Adrenal gland (tissue), 9 donors: ENCODE measurements at regions not wholly inside any gene's neighbourhood (a gene's known extent, or its start where the extent isn't known, plus 50 kb on each side); places are given as distances from the start of the nearest gene placed in this dataset.

Source experiments
- DNase-seq, 7 donors: peaks; one replicate each; pipeline ENCODE4 v3.0.0-alpha.2; 2019 to 2020
- H3K27ac ChIP-seq, 5 donors: fragments of 200-600 bp; sonication (generic) in 4 of 5; 1 replicate in 3 of 5; 2 replicates in 2 of 5; pipeline versions ENCODE4 v1.5.1 to v1.8.0; 2016 to 2020; ENCODE audit warnings: mild to moderate bottlenecking in 1 of 5
- H3K27me3 ChIP-seq: fragments of 200-600 bp; 2 replicates; pipeline ENCODE4 v1.8.0; 2021
- H3K36me3 ChIP-seq, 2 donors: fragments of 200-600 bp; replicated peaks in 1 of 2; 1 replicate in 1 of 2; 2 replicates in 1 of 2; pipeline versions ENCODE4 v1.5.1 to v1.8.0; 2018 to 2022
- H3K4me1 ChIP-seq, 2 donors: fragments of 200-600 bp; replicated peaks in 1 of 2; 1 replicate in 1 of 2; 2 replicates in 1 of 2; pipeline versions ENCODE4 v1.5.1 to v1.8.0; 2018 to 2021
- H3K4me3 ChIP-seq, 4 donors: fragments of 200-600 bp; sonication (generic) in 3 of 4; one replicate each; pipeline ENCODE4 v1.5.1; 2016 to 2018
- H3K9me3 ChIP-seq, 3 donors: fragments of 200-600 bp; sonication (generic) in 1 of 3; replicated peaks in 1 of 3; 1 replicate in 2 of 3; 2 replicates in 1 of 3; pipeline versions ENCODE4 v1.5.1 to v1.8.0; 2016 to 2021
- CTCF ChIP-seq, 6 experiments: fragments of 450-650 bp in 4 of 6; fragments of 200-600 bp in 2 of 6; sonication (generic) in 1 of 6; IDR thresholded peaks; 1 replicate in 5 of 6; 2 replicates in 1 of 6; pipeline versions ENCODE4 v1.5.1 to v1.8.0; 2016 to 2021; ENCODE audit warnings: antibody characterized with exemption in 6 of 6, mild to moderate bottlenecking in 2 of 6, moderate library complexity in 1 of 6
- POLR2A ChIP-seq, 2 donors: fragments of 450-650 bp; IDR thresholded peaks; one replicate each; pipeline ENCODE4 v1.6.1; 2017; ENCODE audit warnings: antibody characterized with exemption in 2 of 2, mild to moderate bottlenecking in 2 of 2, moderate library complexity in 1 of 2
- WGBS, 4 donors: extraction: QIAGEN DNeasy Blood & Tissue Kit in 2 of 4; methylation state at CpG; one replicate each; pipeline versions ENCODE4 v1.1.5 to v1.1.7; 2013 to 2017; 5-methylcytosine and 5-hydroxymethylcytosine counted together
- intact Hi-C, 2 donors: fragments of 100-400 bp; cut with DNase I; formaldehyde crosslinking; loops; one replicate each; pipeline versions ENCODE4 v1.14.1 to v1.15.0; 2022 to 2023
- donor health status: healthy with polysubstance abuse.
- donor health status: Bipolar disorder and iron deficiency.
- donor health status: DM: yes; HTN: yes; CAD: no.
- donor health status: DM: no; HTN: no; CAD: no.
- donor health status: DM: no; HTN: no; CAD: no.

GRCh38 chr6:12555267-12555666 lies 161.3 kb upstream of the PHACTR1 start:
- intact Hi-C loops: no loop called here

DNA sequence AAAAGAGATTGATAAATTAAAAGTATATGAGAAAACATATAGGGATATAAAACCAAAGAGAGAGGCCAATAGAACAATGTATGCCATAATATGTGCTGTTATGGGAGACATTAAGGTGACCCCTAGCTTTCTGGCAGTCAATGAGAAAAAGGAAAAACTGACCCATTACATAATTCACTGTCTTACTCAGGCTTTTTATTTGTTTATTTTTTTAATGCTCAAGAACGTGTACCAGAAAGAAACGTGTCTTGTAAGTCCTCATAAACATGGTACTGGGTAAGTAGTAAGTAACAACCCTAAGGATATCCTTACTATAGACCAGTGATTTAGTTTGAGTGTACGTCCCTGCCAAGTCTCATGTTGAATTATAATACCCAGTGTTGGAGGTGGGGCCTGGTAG lies 160.8 kb upstream of the PHACTR1 start:
- no peak for TF ChIP-seq CTCF (IDR thresholded peaks at IDR 0.05)
- intact Hi-C loops: no loop called here
- Histone ChIP-seq H3K4me3 (no peak overlapping the region), H3K4me1 (no peaks in the 10 kb centered on the region), H3K9me3 (no peaks in the 10 kb centered on the region), H3K27ac (no peak overlapping the region), H3K27me3 (no peaks in the 10 kb centered on the region), H3K36me3 (no peaks in the 10 kb centered on the region)
- WGBS, 4 donors: 75 to 86% (median 78%) methylated on average over 3 of the region's 3 CpGs
- no peak for DNase-seq

More at GRCh38 chr6:12555267-12555666, 161.3 kb upstream of the PHACTR1 start:
- Histone ChIP-seq H3K4me1 (no peaks in the 10 kb centered on the region), H3K27ac (no peak overlapping the region), H3K36me3 (no peaks in the 10 kb centered on the region), H3K4me3 (no peak overlapping the region), H3K27me3 (no peaks in the 10 kb centered on the region), H3K9me3 (no peaks in the 10 kb centered on the region)
- no peak for DNase-seq
- 62 to 77% (median 70%) methylated on average over 2 of the region's 2 CpGs for WGBS, 4 donors
- TF ChIP-seq CTCF (IDR thresholded peaks at IDR 0.05): no peak
- no peak for TF ChIP-seq POLR2A (IDR thresholded peaks at IDR 0.05)

GRCh38 chr6:12557765-12558164 lies 158.8 kb upstream of the PHACTR1 start:
- DNase-seq: no peak
- Histone ChIP-seq H3K27me3 (no peaks in the 10 kb centered on the region), H3K4me3 (no peak overlapping the region), H3K36me3 (no peaks in the 10 kb centered on the region), H3K9me3 (no peaks in the 10 kb centered on the region), H3K27ac (no peak overlapping the region), H3K4me1 (no peaks in the 10 kb centered on the region)
- intact Hi-C loops: no loop called here
- TF ChIP-seq POLR2A (IDR thresholded peaks at IDR 0.05): no peak
- TF ChIP-seq CTCF (IDR thresholded peaks at IDR 0.05): no peak
- 68 to 80% (median 69%) methylated on average over 2 of the region's 2 CpGs for WGBS, 4 donors

DNA sequence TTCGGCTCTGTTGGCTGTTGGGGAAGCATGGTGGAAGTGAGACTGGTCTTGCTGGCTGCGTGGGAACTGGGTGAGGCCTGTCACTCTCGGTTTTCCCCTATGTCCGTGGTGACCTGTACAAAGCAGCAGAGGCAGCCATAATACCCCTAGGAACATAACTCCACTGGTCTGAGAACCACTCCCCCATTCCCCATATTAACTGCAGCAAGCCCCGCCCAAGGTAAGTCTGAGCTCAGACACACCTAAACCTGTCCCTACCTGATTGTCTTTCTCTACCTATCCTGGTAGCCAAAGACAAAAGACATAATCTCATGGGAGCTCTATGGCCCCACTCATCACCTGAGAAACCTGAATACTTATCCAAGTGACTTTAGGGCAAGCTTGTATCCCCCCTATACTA lies 156.3 kb upstream of the PHACTR1 start:
- TF ChIP-seq POLR2A (IDR thresholded peaks at IDR 0.05) (no peak), CTCF (IDR thresholded peaks at IDR 0.05) (no peak)
- WGBS, 4 donors: 63 to 84% (median 72%) methylated on average over 4 to 5 of the region's 5 CpGs
- no peak overlapping the region for H3K4me3 ChIP-seq
- no peaks in the 10 kb centered on the region for H3K4me1 ChIP-seq
- H3K27ac ChIP-seq: no peak overlapping the region
- no peak for DNase-seq
- no peaks in the 10 kb centered on the region for H3K9me3 ChIP-seq
- no peaks in the 10 kb centered on the region for H3K36me3 ChIP-seq
- intact Hi-C loops: no loop called here
- H3K27me3 ChIP-seq: no peaks in the 10 kb centered on the region
